ENCODE measurements at regions not wholly inside any gene's neighbourhood (a gene's known extent, or its start where the extent isn't known, plus 50 kb on each side); places are given as distances from the start of the nearest gene placed in this dataset.
"Not testable (repeated sequence)": the region's sequence is repeated elsewhere in the genome, so short reads cannot be mapped to it uniquely, and the experiment has no call there.

DNA sequence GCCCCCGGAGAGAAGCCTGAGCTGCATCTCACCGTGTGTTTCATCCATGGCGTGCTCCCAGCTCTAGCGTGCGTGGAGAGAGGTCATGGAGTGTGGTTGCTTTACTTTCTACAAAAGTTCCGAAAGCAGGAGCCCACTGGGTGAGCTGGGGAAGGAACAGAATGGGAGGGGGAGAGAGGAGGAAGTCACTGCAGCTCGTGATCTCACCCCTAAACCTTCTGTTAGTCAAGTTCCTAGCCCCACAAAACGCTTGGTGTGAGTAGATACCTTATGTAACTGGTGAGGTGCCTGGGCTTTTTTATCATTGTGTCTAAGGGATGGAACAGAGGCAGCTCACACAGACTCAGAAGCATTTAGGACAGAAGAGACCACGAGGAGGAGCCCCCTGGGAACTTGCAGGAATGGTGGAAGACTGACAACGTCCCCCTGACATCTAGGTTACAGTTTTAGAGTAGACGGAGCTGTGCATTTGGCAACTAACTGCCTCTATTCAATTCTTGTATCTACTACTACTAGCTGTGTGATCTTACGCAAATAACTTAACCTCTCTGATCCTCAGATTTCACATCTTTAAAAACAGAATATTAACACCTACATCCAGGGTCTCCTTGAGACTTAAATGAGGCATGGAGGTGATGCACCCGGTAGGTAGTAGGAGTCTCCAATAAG, 123.3 kb downstream of the ARL4C start:
- DNase-seq: no peak

DNA sequence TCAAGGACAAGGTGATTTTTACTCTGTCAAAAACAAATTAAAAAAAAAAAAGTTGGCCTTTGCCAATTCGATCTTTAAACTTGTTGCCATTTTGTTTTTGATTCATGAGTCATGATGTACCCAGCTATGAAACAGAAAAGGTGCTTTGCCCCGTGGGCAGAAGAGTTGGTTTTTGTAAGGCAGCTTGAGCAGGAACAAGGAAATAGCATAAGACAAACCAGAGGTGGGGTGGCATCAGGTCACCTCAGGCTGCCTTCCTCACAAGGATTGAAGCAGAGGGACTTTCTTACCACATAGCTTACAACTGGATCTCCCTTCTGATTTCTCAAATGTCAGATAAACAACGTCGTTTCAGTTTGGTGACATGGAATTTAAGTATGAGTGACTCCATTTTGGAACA, 123.8 kb downstream of the ARL4C start:
- DNase-seq: peak; percentile 43

DNA sequence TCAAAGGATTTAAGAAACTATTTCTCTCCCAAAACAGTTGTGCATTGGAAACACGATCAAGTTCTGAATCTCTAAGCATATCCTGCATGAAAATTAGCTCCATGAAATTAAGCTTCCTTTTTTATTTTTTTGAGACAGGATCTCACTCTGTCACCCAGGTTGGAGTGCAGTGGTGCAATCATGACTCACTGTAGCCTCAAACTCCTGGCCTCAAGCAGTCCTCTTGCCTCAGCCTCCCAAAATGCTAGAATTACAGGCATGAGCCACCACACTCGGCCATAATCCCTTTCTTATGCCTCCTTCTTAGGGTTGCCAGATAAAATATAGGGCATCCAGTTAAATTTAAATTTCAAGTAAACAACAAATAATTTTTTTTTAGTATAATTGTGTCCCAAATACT, 124.4 kb downstream of the ARL4C start:
- DNase-seq: no peak

DNA sequence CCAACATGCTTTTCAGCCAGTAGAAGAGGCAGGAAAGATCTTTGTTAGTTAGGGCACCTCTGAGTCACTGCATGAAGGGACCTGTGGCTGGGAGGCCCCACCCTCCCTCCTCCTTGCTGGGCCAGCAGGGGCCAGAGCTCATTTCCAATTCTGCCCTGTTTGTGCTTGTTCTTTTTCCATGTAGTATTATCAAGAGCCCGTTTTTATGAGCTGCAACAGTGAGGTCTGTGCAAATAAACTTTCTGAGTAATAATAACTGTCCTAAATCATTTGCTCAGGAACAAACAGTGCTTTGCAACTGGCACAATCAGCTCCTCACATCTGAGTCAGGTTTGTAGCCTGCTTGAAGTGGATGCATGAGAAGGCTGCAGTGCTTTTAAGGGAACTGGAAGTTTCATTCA, 128.0 kb downstream of the ARL4C start:
- peak; percentile 43 for DNase-seq

DNA sequence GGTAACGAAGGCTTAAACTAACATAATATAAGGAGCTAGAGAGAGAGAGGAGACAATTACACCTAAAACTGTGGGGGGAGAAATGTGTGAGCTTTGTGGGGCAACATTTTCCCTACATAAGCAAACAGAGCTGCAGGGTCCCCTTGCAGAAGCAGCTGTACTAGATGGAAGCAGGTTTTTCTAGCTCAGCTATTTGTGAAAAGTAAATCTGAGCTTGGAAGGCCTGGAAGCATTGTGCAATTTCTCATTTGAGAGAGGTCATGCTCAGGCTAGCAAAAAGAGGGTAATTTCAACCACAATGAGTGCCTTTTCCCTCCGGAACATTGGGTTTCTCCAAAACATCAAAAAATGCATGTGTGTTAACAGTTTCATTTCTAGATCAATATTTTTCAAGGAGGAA, 130.0 kb downstream of the ARL4C start:
- no peak for DNase-seq

DNA sequence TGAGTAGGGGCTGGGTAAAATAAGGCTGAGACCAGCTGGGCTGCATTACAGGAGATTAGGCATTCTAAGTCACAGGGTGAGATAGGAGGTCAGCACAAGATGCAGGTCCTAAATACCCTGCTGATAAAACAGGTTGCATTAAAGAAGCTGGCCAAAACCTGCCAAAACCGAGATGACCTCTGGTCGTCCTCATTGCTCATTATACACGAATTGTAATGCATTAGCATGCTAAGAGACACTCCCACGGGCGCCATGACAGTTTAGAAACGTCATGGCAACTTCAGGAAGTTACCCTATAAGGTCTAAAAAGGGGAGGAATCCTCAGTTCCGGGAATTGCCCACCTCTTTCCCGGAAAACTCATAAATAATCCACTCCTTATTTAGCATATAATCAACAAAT, 132.2 kb downstream of the ARL4C start:
- DNase-seq: no peak

DNA sequence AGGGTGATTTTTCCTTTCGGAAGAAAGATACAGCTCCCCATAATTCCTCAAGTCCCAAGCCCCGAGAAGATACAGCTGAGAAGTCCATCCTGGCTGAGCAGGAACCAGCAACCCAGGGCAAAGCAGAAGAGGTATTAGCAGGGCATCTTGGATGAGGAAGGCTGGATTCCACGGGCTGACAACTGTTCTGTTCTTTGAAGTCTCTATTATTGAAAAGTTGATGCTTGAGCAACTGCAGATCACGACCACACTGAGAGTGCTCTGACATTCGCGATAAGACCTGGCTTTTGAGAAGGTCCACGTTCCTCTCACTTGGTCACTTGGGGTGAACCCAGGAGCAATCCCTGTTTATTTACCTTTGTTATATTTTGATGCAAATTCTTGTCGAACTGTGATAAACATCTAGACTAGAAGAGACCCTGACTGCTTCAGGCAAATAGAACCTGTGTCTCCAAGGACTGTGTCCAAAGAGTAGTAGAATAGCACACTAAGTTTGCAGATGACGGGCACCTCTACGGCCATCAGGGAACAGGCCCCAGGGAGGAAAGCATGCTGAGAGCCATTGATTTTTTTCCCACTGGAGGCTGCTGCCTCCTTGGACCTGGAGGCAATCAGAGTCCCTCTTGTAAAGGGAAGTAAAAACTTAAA, 133.1 kb downstream of the ARL4C start:
- no peak for DNase-seq

DNA sequence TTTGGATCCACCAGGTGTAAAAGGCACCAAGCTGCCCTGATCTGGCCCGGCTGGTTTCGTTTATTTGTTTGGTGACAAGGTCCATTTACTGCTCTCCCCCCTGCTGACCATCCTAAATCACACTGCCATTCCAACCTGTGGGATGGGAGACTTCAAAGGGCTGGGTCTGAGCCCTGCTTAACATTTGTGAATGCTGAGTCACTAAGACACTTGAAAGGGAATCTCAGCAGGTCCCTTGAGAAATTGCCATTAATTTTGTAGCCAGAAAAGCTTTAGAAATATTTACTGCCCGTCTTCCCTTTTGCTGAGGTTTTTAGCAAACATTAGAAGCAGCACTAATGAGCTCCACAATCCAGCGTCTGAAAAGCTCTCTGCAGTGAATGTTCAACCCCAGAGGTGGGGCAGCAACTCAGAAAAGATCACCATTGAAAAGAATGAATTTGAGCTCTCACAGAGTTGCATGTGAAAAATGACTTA, 133.8 kb downstream of the ARL4C start:
- no peak for DNase-seq

DNA sequence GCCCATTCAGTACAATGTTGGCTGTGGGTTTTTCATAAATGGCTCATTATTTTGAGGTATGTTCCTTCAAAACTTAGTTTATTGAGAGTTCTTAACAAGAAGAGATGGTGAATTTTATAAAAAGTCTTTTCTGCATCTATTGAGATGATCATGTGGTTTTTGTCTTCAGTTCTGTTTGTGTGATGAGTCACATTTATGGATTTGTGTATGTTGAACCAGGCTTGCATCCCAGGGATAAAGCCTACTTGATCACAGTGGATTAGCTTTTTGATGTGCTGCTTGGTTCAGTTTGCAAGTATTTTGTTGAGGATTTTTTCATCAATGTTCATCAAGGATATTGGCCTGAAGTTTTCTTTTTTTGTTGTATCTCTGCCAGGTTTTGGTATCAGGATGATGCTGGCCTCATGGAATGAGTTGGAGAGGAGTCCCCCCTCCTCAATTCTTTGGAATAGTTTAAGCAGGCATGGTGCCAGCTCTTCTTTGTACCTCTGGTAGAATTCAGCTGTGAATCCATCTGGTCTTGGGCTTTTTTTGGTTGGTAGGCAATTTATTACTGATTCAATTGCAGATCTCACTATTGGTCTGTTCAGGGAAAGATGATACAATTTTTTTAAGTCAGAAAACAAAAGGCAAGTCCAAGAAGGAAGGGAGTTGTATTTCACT, 136.4 kb downstream of the ARL4C start:
- DNase-seq: not testable (repeated sequence)

DNA sequence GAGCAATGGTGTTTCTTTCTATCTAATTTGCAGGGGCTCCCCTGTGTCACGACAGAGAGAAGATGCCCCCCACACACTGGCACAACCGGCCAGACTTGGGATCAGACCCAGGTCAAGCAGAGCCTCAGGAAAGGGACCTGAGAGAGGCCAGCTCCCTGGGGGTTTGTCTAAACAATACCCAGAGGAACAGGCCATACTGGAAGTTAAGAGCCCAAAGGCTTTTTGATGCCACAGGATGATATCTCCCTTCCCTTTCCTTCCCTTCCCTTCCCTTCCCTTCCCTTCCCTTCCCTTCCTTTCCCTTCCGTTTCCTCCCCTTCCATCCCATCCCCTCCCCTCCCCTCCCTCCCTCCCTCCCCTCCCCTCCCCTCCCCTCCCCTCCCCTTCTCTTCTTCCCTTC, 139.2 kb downstream of the ARL4C start:
- no peak for DNase-seq

DNA sequence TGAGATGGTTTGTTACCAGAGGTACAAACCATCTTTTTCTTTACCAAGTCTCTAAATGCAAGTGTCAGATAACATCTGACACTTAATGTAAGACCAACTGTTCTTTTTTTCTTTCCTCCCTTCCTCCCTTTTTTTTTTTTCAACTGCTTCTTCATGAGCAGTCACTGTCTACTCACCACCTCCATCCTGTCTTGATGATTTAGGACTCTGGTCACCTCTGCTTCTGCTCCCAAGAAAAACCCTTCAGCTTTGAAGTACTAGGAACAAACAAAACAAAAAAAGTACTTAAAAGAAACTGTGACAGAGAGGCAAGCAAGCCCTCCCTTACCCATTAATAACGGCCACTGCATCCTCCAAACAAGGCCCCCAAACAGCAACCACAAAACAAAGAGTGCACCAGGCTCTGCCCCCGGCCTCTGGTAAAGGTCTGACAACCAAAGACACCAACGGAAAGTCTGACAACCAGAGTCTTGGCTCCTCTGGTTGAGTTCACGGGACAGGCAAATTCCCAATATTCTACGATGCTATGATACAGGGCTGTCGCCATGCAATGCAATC, 141.0 kb downstream of the ARL4C start:
- DNase-seq: no peak

DNA sequence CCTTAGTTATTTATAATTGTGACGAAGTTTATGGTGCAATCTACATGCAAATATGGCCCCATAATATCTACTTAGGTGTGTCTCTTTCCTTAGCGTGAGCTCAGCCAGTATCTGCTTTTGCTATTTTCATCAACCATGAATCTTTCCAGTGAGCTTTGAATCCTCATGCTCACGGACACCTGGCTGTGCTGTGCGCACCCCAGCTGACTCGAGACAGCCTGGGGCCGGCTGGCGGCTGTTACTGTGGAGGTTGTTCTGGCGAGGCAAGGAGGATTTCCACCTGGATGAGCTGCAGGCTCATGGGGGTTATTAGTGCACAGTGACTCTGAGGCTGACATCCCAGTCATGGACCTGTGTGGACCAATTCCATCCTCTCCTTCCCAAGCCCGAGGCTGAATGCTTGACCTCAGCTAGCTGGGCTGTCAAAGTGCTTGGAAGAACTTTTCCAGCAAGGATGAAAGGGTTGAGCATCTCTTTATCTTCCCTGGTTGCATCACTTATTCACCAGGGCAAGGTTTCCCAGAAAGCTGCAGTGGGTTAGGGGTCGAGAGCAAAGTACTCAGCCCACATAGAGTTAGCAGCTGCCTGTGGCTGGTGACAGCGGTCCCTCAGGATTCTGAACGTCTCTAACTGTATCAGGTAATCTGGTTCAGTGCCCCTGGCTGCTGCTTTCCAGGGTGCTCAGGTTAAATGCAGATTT, 141.7 kb downstream of the ARL4C start:
- no peak for DNase-seq

DNA sequence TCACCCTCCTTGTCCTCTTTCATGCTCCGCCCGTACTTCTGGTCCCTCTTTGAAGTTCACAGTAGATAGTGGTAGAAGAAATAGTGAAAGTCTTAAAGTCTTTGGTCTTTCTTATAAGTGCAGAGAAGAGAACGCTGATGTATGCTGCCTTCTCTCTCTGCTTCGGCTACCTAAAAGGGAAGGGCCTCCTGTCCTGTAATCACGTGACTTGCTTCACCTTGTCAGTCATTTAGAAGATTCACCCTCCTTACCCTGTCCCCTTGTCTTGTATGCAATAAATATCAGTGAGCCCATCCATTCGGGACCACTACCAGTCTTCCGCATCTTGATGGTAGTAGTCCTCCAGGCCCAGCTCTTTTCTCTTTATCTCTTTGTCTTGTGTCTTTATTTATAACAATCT, 144.6 kb downstream of the ARL4C start:
- no peak for DNase-seq

DNA sequence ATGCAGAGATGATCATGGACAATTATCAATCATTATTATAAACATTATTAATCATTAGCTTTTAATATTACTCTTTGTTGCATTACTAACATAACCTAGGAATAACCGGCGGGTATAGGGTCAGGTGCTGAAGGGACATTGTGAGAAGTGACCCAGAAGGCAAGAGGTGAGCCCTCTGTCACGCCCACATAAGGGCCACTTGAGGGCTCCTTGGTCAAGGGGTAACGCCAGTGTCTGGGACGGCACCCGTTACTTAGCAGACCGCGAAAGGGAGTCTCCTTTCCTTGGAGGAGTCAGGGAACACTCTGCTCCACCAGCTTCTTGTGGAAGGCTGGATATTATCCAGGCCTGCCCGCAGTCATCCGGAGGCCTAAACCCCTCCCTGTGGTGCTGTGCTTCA, 145.0 kb downstream of the ARL4C start:
- DNase-seq: not testable (repeated sequence)

DNA sequence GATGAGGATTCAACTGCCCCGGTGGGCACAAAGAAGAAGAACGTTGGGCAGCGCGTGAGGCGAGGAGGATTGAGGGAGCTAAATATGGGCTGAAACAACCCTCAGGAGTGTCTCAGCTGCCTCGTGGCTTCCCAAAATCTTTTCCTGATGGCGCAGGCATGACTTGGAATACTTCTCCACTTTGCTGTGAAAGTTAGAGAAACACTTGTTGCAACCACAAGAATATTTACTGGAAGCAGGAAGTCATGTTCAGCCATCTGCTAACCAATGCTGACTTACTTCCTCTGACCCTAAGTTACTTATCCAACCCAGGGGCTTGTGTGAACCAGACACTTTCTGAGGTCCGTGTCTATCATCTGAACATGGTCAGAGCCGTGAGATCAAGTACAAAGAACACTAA, 148.8 kb downstream of the ARL4C start:
- no peak for DNase-seq

DNA sequence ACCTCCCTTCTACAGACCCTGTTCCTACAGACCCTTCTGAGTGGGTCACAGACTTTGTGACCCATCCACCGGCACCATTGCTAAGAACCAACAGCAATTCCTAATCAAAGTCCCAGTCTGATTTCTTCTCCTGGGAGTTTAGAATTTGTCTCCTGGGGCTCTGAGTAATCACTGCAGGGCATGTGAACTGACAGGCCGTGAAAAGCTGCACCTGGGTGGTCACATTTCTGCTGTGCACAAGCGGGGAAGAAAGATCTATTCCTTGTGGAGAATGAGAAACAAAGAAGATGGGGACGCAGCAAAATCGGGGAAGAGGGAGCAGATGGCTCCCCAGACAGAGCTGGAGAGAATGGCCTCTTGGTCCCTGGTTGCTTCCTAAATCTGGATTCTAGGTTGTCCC, 151.0 kb downstream of the ARL4C start:
- DNase-seq: no peak

DNA sequence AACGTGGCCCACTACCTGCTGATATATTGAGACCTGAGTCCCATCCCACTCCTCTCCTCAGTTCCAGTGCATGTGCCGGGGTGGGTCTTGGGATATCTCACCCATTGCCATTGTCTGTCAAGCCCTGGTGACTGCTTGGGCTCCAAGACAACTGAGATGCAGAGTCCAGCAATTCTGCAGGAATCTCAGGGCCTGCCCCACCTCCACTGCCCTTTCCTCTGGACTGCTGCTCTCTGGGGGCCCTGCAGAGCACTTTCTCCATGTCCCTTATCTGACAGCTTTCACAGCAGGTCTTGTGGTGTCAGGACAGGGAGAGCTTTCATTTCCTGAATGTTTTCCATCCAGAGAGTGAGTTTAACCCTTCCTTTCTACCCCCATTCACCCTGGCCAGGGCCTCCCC, 152.9 kb downstream of the ARL4C start:
- no peak for DNase-seq

DNA sequence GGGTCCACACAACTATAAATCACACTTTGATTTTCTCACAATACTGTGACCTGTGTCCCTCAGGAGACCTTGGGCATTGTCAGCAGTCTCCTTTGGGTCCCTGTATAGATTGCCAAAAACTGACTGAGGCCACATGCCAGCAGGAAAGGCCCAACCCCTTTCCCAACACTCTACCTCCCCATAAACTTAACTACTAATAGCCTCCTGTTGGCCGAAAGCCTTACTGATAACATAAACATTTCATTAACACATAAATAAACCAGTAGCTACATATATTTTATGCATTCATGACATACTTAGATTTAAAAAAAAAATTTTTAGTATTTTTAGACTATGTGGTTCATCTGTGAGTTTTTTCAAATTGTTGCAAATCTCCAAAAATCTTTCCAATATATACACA, 153.5 kb downstream of the ARL4C start:
- DNase-seq: no peak

DNA sequence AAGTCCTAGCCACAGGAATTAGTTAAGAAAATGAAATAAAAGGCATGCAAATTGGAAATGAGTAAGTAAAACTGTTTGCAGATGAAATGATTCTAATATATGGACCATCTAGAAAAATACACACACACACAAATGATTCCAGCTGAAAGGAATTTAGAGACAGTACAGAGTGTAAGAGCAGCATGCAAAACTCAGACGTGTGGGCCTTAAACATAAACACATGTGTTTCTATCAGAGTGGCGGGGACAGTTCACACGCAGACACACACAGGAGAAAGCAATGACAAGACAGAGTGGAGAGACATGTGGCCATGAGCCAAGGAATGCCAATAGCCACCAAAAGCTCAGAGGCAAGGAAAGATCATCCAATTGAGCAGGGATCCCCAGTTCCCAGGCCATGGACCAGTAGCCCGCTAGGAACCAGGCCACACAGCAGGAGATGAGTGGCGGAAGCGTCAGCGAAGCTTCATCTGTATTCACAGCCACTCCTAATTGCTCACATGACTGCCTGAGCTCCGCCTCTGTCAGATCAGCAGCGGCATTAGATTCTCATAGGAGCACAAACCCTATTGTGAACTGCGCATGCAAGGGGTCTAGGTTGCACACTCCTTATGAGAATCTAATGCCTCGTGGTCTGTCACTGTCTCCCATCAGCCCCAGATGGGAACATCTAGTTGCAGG, 155.4 kb downstream of the ARL4C start:
- no peak for DNase-seq

DNA sequence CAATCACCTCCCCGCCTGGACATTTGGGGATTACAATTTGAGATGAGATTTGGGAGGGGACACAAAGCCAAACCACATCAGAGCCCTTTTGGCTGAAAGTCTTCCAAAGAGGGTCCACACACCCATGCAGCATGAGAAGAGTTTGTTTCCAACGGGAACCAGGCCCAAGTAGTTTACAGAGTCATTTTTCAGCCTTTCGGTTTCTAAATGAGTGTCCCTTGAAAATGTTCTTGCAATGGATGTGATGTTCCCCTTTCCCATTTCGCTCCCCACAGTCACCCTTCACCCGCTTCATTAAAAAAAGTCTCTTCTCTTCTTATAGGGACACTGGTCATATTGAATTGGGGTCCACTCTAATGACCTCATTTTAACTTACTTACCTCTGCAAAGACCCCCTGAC, 157.4 kb downstream of the ARL4C start:
- no peak for DNase-seq

DNA sequence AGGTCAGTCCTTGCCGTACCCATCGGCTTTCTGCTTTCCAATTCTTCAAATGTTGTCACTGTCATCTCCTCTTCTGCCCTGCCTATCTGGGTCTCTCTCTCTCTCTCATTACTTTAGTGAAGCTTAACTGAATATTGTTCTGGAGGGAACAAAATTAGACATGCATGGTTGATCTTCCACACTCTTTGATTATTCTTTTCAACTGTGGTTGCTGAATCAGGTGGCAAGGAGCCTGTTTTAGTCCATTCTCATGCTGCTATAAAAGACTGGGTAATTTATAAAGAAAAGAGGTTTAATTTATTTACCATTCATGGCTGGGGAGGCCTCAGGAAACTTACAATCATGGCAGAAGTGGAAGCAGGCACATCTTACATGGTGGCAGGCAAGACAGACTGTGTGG, 157.9 kb downstream of the ARL4C start:
- DNase-seq: no peak

DNA sequence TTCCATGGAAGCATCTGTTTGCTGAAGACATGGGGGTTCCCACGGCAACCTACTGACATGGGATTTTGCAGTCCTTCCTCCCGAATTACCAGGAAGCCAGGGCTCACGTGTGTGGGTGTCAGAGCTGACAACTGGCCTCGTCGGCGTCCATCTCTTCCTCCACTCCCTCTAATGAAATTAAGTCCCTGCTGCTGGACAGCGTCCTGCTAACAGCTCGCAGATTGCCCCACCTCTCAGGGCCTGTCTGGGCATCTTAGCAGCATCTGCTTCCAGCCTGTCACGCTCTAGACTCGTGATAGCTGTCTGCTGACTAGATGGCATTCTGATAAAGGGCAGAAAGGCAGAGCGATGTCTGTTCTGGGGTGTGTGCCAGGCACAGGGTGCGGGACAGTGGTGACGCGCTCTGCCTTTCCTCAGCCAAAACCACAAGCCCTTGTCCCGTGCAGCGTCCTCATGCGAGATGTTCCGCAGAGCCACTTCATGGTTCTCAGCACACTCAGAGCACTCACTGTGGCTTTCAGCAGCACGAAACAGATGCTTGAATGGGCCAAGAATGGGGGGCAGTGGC, 161.1 kb downstream of the ARL4C start:
- peak; percentile 48 for DNase-seq

Measured in stimulated activated CD4-positive, alpha-beta T cell treated with anti-CD3 and anti-CD28 coated beads, Interleukin-1b, Interleukin-23, amount 100 ng/mL, for 48 hours (primary cell).